Right lung (tissue), 2 donors: ENCODE measurements at regions not wholly inside any gene's neighbourhood (a gene's known extent, or its start where the extent isn't known, plus 50 kb on each side); places are given as distances from the start of the nearest gene placed in this dataset.
"Not testable (repeated sequence)": the region's sequence is repeated elsewhere in the genome, so short reads cannot be mapped to it uniquely, and the experiment has no call there.

Experiments used
- DNase-seq, 2 donors: peaks; one replicate each; pipeline ENCODE4 v3.0.0-alpha.2; 2013

GRCh38 chr4:148651991-148652390 lies 209.8 kb upstream of the NR3C2 start:
- no peak for DNase-seq

GRCh38 chr4:148649652-148650331 lies 207.6 kb upstream of the NR3C2 start:
- DNase-seq = no peak

GRCh38 chr4:148643851-148644250 lies 201.6 kb upstream of the NR3C2 start:
- no peak for DNase-seq

GRCh38 chr4:148642907-148643306 lies 200.7 kb upstream of the NR3C2 start:
- DNase-seq = no peak

- not testable (repeated sequence) for DNase-seq
Observed at GRCh38 chr4:148638079-148638478, 195.9 kb upstream of the NR3C2 start.

GRCh38 chr4:148637453-148637852 lies 195.2 kb upstream of the NR3C2 start:
- not testable (repeated sequence) for DNase-seq

- DNase-seq = no peak
Observed at GRCh38 chr4:148634476-148634875, 192.3 kb upstream of the NR3C2 start.

GRCh38 chr4:148633720-148634119 lies 191.5 kb upstream of the NR3C2 start:
- no peak for DNase-seq

- no peak for DNase-seq
Observed at GRCh38 chr4:148632476-148632875, 190.3 kb upstream of the NR3C2 start.

- DNase-seq = no peak
Observed at GRCh38 chr4:148630051-148630450, 187.8 kb upstream of the NR3C2 start.

- no peak for DNase-seq
Observed at GRCh38 chr4:148618856-148619255, 176.6 kb upstream of the NR3C2 start.

GRCh38 chr4:148608968-148609367 lies 166.8 kb upstream of the NR3C2 start:
- no peak for DNase-seq

GRCh38 chr4:148598418-148599207 lies 156.4 kb upstream of the NR3C2 start:
- DNase-seq = not testable (repeated sequence)

- DNase-seq = no peak
Observed at GRCh38 chr4:148589182-148589581, 147.0 kb upstream of the NR3C2 start.

GRCh38 chr4:148575577-148575976 lies 133.4 kb upstream of the NR3C2 start:
- no peak for DNase-seq

- DNase-seq = no peak
Observed at GRCh38 chr4:148574911-148575310, 132.7 kb upstream of the NR3C2 start.

GRCh38 chr4:148574502-148574901 lies 132.3 kb upstream of the NR3C2 start:
- DNase-seq = no peak

GRCh38 chr4:148574066-148574465 lies 131.9 kb upstream of the NR3C2 start:
- no peak for DNase-seq

GRCh38 chr4:148573296-148573695 lies 131.1 kb upstream of the NR3C2 start:
- DNase-seq = no peak

GRCh38 chr4:148565801-148566200 lies 123.6 kb upstream of the NR3C2 start:
- no peak for DNase-seq

- peak in 1 of 2 donors; percentile 1 for DNase-seq
Observed at GRCh38 chr4:148563684-148564083, 121.5 kb upstream of the NR3C2 start.

- DNase-seq = no peak
Observed at GRCh38 chr4:148561467-148561866, 119.3 kb upstream of the NR3C2 start.

GRCh38 chr4:148557793-148558192 lies 115.6 kb upstream of the NR3C2 start:
- no peak for DNase-seq
